ENCODE measurements at regions not wholly inside any gene's neighbourhood (a gene's known extent, or its start where the extent isn't known, plus 50 kb on each side); places are given as distances from the start of the nearest gene placed in this dataset.

DNA sequence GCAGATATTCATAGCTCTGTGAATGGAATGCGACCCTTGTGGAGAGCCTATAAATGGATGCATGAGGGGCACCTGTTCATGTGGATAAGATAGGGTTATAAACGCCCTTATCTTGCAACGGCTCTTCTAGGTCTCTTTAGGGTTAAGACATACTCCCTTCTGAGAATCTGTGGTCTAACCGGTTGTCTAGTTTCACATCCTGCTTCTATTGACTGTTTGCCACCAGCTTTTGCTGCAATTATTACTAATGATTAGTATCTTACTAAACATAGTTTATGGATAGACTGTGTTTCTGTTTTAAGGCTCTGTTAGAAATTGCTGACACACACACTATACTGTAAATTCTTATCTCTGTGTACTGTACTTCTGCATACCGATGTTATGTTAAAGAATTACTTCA, 198.9 kb upstream of the CYLC2 start:
- H2AFZ ChIP-seq (ENCODE audit: low read depth, low read length), result no peak overlapping the region

DNA sequence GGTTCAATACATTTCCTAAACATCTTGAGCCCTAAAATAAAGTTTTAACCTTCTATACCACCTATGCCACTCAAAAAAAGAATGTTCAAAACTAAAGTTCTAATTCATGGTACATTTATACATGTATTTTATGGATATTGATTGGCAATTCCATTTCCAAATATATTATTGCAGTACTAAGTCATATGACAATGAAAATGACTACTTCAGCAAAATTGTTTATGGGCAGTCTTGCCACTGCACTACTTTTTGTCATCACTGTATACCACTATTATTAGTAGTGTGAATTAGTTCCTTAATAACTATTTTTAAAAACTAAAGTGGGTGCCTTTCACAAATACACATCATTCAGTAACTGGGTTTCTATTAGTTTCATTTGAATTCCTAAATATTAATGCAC, 199.6 kb upstream of the CYLC2 start:
- no peak for TF ChIP-seq POLR2AphosphoS5 (IDR thresholded peaks at IDR 0.05)
- no peak for TF ChIP-seq EZH2 (IDR thresholded peaks at IDR 0.05; ENCODE audit: borderline replicate concordance, insufficient read depth, low read length, poor library complexity, severe bottlenecking)
- no peak for TF ChIP-seq TAF1 (IDR thresholded peaks at IDR 0.05; ENCODE audit: low read depth)
- TF ChIP-seq RAD21 (conservative IDR thresholded peaks at IDR 0.05), result no peak
- Histone ChIP-seq H3K4me2 (ENCODE audit: low read length) (no peak overlapping the region), H3K36me3 (ENCODE audit: insufficient read depth, low read length) (no peaks in the 10 kb centered on the region), H3K79me2 (replicated peaks; ENCODE audit: insufficient read depth, low read length) (no peaks in the 10 kb centered on the region), H3K9me3 (ENCODE audit: low read length) (no peaks in the 10 kb centered on the region), H3F3A (ENCODE audit: insufficient read depth, low read length, poor library complexity, severe bottlenecking) (no peaks in the 10 kb centered on the region), H3K27ac (ENCODE audit: low read length) (no peak overlapping the region), H3K4me3 (ENCODE audit: low read length) (no peak overlapping the region), H4K20me1 (ENCODE audit: insufficient read depth) (no peaks in the 10 kb centered on the region), H3K9me2 (ENCODE audit: insufficient read depth, low read length) (no peaks in the 10 kb centered on the region), H3K9ac (ENCODE audit: low read length) (no peak overlapping the region), H2AFZ (ENCODE audit: low read depth, low read length) (no peak overlapping the region), H3K27me3 (ENCODE audit: insufficient read depth, low read depth, low read length) (no peaks in the 10 kb centered on the region)

More for the DNA sequence above, 198.9 kb upstream of the CYLC2 start:
- H4K20me1 ChIP-seq (ENCODE audit: insufficient read depth), result no peaks in the 10 kb centered on the region
- H3K4me2 ChIP-seq (ENCODE audit: low read length), result no peak overlapping the region
- no peaks in the 10 kb centered on the region for H3K9me3 ChIP-seq (ENCODE audit: low read length)
- H3K27ac ChIP-seq (ENCODE audit: low read length), result no peak overlapping the region
- H3K9ac ChIP-seq (ENCODE audit: low read length), result no peak overlapping the region
- no peaks in the 10 kb centered on the region for H3F3A ChIP-seq (ENCODE audit: insufficient read depth, low read length, poor library complexity, severe bottlenecking)
- H3K79me2 ChIP-seq (replicated peaks; ENCODE audit: insufficient read depth, low read length), result no peaks in the 10 kb centered on the region
- H3K9me2 ChIP-seq (ENCODE audit: insufficient read depth, low read length), result no peaks in the 10 kb centered on the region
- TF ChIP-seq, protein P1, sequence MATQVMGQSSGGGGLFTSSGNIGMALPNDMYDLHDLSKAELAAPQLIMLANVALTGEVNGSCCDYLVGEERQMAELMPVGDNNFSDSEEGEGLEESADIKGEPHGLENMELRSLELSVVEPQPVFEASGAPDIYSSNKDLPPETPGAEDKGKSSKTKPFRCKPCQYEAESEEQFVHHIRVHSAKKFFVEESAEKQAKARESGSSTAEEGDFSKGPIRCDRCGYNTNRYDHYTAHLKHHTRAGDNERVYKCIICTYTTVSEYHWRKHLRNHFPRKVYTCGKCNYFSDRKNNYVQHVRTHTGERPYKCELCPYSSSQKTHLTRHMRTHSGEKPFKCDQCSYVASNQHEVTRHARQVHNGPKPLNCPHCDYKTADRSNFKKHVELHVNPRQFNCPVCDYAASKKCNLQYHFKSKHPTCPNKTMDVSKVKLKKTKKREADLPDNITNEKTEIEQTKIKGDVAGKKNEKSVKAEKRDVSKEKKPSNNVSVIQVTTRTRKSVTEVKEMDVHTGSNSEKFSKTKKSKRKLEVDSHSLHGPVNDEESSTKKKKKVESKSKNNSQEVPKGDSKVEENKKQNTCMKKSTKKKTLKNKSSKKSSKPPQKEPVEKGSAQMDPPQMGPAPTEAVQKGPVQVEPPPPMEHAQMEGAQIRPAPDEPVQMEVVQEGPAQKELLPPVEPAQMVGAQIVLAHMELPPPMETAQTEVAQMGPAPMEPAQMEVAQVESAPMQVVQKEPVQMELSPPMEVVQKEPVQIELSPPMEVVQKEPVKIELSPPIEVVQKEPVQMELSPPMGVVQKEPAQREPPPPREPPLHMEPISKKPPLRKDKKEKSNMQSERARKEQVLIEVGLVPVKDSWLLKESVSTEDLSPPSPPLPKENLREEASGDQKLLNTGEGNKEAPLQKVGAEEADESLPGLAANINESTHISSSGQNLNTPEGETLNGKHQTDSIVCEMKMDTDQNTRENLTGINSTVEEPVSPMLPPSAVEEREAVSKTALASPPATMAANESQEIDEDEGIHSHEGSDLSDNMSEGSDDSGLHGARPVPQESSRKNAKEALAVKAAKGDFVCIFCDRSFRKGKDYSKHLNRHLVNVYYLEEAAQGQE (IDR thresholded peaks at IDR 0.05; ENCODE audit: borderline replicate concordance), result no peak
- no peak for TF ChIP-seq POLR2AphosphoS5 (IDR thresholded peaks at IDR 0.05)
- TF ChIP-seq, protein P2, sequence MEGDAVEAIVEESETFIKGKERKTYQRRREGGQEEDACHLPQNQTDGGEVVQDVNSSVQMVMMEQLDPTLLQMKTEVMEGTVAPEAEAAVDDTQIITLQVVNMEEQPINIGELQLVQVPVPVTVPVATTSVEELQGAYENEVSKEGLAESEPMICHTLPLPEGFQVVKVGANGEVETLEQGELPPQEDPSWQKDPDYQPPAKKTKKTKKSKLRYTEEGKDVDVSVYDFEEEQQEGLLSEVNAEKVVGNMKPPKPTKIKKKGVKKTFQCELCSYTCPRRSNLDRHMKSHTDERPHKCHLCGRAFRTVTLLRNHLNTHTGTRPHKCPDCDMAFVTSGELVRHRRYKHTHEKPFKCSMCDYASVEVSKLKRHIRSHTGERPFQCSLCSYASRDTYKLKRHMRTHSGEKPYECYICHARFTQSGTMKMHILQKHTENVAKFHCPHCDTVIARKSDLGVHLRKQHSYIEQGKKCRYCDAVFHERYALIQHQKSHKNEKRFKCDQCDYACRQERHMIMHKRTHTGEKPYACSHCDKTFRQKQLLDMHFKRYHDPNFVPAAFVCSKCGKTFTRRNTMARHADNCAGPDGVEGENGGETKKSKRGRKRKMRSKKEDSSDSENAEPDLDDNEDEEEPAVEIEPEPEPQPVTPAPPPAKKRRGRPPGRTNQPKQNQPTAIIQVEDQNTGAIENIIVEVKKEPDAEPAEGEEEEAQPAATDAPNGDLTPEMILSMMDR (IDR thresholded peaks at IDR 0.05; ENCODE audit: poor library complexity, severe bottlenecking), result no peak
- TF ChIP-seq MXI1 (conservative IDR thresholded peaks at IDR 0.05; ENCODE audit: poor library complexity, severe bottlenecking), result no peak
- TF ChIP-seq TAF1 (IDR thresholded peaks at IDR 0.05; ENCODE audit: low read depth), result no peak
- no peak for TF ChIP-seq RAD21 (conservative IDR thresholded peaks at IDR 0.05)
- TF ChIP-seq EZH2 (IDR thresholded peaks at IDR 0.05; ENCODE audit: borderline replicate concordance, insufficient read depth, low read length, poor library complexity, severe bottlenecking), result no peak
- no peak for TF ChIP-seq SMC3 (conservative IDR thresholded peaks at IDR 0.05; ENCODE audit: poor library complexity)
- no peak for TF ChIP-seq EP300 (conservative IDR thresholded peaks at IDR 0.05; ENCODE audit: poor library complexity, severe bottlenecking)
- no peak overlapping the region for H3K4me3 ChIP-seq (ENCODE audit: low read length)
- no peaks in the 10 kb centered on the region for H3K27me3 ChIP-seq (ENCODE audit: insufficient read depth, low read depth, low read length)
- no peaks in the 10 kb centered on the region for H3K36me3 ChIP-seq (ENCODE audit: insufficient read depth, low read length)

DNA sequence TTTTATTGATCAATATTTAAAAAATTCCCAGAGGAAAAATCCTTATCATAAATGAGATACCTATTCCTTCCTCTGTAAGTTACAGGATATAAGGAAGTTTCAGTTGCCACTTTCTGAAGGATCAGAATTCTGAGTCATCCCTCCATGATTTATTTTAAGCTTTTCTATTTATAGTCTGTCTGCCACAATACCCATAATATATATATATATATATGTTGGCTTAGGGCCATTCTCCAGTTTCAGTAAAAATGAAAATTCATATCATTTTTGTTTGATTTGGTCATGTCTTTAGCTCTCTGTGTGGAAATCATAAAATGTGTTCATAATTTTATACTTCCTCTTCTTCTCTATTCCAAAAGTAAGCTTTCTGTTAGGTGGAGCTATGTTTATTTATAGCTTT, 215.8 kb upstream of the CYLC2 start:
- Histone ChIP-seq H3K27ac (ENCODE audit: low read length) (no peak overlapping the region), H2AFZ (ENCODE audit: low read depth, low read length) (no peak overlapping the region), H3K36me3 (ENCODE audit: insufficient read depth, low read length) (no peaks in the 10 kb centered on the region), H3K9me3 (ENCODE audit: low read length) (no peaks in the 10 kb centered on the region), H3K79me2 (replicated peaks; ENCODE audit: insufficient read depth, low read length) (no peaks in the 10 kb centered on the region), H4K20me1 (ENCODE audit: insufficient read depth) (no peaks in the 10 kb centered on the region), H3K27me3 (ENCODE audit: insufficient read depth, low read depth, low read length) (no peaks in the 10 kb centered on the region), H3K4me3 (ENCODE audit: low read length) (no peak overlapping the region), H3F3A (ENCODE audit: insufficient read depth, low read length, poor library complexity, severe bottlenecking) (no peaks in the 10 kb centered on the region), H3K4me2 (ENCODE audit: low read length) (no peak overlapping the region), H3K9ac (ENCODE audit: low read length) (no peak overlapping the region), H3K9me2 (ENCODE audit: insufficient read depth, low read length) (no peaks in the 10 kb centered on the region)
- TF ChIP-seq EP300 (conservative IDR thresholded peaks at IDR 0.05; ENCODE audit: poor library complexity, severe bottlenecking) (no peak), EZH2 (IDR thresholded peaks at IDR 0.05; ENCODE audit: borderline replicate concordance, insufficient read depth, low read length, poor library complexity, severe bottlenecking) (no peak), MXI1 (conservative IDR thresholded peaks at IDR 0.05; ENCODE audit: poor library complexity, severe bottlenecking) (no peak), SMC3 (conservative IDR thresholded peaks at IDR 0.05; ENCODE audit: poor library complexity) (no peak)
- TF ChIP-seq, protein P2 (IDR thresholded peaks at IDR 0.05; ENCODE audit: poor library complexity, severe bottlenecking), result no peak
- TF ChIP-seq, protein P1 (IDR thresholded peaks at IDR 0.05; ENCODE audit: borderline replicate concordance), result no peak

All from neural cell (in vitro differentiated cells).